GM13976 (cell line): ENCODE measurements at regions not wholly inside any gene's neighbourhood (a gene's known extent, or its start where the extent isn't known, plus 50 kb on each side); places are given as distances from the start of the nearest gene placed in this dataset.

ENCODE experiments used
- DNase-seq: peaks from one replicate; pipeline ENCODE4 v3.0.0; 2012; ENCODE audit warnings: low spot score
- in situ Hi-C: fragments of 300-500 bp; cut with MboI; formaldehyde crosslinking; loops from one replicate; pipeline ENCODE4 v1.12.0; 2022; ENCODE audit warnings: low sequenced_read_pairs, mixed read lengths, inconsistent platforms; ENCODE audit not compliant: unreplicated experiment
- TF ChIP-seq, protein P1 (sequence below): IDR thresholded peaks from 2 replicates; pipeline ENCODE4 v1.5.1; 2012; ENCODE audit warnings: borderline replicate concordance, mild to moderate bottlenecking; ENCODE audit not compliant: insufficient read depth; ENCODE audit errors: extremely low read depth, missing control alignments, control extremely low read depth

DNA sequence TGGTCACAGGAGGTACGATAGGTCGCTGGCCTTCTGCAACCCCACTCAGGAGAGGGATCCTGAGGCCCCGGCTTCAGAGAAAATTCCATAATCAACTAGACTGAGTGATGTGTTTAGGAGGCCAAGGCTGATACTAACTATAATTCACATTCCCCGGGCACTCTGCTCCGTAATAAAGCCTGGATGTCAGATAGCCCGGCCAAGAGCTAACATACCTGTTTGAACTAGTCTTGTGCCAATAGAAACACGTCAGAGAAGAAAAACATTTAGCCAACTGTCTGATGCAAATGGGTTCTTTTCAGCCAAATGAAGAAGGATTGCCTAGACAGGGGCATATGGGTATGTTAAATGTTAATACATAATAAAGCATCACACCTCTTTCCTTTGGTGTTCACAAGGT, 204.2 kb downstream of the TSHZ3 start:
- in situ Hi-C loops, result no loop called here
- TF ChIP-seq, protein P1, sequence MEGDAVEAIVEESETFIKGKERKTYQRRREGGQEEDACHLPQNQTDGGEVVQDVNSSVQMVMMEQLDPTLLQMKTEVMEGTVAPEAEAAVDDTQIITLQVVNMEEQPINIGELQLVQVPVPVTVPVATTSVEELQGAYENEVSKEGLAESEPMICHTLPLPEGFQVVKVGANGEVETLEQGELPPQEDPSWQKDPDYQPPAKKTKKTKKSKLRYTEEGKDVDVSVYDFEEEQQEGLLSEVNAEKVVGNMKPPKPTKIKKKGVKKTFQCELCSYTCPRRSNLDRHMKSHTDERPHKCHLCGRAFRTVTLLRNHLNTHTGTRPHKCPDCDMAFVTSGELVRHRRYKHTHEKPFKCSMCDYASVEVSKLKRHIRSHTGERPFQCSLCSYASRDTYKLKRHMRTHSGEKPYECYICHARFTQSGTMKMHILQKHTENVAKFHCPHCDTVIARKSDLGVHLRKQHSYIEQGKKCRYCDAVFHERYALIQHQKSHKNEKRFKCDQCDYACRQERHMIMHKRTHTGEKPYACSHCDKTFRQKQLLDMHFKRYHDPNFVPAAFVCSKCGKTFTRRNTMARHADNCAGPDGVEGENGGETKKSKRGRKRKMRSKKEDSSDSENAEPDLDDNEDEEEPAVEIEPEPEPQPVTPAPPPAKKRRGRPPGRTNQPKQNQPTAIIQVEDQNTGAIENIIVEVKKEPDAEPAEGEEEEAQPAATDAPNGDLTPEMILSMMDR, result no peak
- DNase-seq, result no peak

DNA sequence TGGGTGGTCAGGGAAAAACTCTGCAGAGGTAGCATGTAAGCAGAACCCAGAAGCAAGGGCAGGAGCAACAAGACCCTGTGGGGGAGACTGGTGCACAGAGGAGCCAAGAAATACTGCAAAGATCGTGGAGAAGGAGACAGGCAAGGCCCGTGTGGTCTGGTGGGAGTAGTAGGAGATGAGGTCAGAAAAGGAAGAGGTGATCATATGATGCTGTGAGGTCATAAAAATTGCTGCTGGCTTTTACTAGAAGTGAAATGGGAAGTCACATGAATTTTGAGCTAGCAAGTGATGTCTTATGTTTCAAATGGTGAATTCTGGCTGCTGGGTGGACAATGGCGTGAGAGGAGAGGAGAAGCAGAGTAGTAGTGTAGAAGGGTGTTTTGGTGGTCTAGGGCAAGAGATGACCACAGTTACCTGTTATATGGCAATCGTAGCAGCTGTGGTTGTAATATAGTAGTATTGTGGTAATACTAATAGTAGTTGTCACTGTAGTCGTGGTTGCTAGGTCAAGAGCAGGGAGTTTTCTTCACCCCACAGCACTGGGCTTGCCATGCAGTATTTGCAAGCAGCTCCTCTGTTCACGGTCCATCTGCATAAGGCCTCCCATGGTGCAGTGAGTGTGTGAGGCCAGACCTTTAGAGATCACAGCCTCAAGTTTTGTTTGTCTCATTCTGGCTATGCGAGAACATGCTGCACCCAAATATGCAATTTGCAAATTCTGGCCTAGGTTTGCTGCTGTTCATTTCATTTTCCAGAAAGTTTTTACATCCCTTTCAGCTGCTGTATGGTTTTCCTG, 205.0 kb downstream of the TSHZ3 start:
- TF ChIP-seq, protein P1, result no peak
- in situ Hi-C loops, result no loop called here
- DNase-seq, result no peak

DNA sequence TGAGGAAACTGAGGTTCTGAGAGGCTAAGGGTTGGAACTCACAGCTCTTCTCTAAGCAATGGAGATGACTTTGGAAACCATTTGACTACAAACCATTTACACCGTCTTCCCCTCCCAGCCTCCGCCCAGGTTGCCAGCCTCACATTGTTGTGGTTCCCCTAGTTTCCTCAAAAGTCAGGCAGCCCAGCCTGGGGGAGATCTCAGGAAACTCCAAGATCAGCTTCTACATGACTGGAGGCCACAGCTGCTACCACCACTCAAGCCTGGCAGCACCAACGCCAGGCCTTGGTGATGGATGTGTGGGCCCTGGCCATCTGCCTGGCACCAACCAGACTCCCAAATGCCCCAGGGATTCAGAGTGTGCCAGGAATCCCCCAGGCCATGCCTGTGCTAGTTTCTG, 207.9 kb downstream of the TSHZ3 start:
- TF ChIP-seq, protein P1, result no peak
- in situ Hi-C loops, result no loop called here
- DNase-seq, result no peak

- TF ChIP-seq, protein P1, result no peak
- DNase-seq, result no peak
- in situ Hi-C loops, result no loop called here
Measured at GRCh38 chr19:31140717-31141116, 208.5 kb downstream of the TSHZ3 start.

GRCh38 chr19:31139871-31140505, 209.2 kb downstream of the TSHZ3 start:
- DNase-seq, result no peak
- in situ Hi-C loops, result no loop called here
- TF ChIP-seq, protein P1, result no peak

DNA sequence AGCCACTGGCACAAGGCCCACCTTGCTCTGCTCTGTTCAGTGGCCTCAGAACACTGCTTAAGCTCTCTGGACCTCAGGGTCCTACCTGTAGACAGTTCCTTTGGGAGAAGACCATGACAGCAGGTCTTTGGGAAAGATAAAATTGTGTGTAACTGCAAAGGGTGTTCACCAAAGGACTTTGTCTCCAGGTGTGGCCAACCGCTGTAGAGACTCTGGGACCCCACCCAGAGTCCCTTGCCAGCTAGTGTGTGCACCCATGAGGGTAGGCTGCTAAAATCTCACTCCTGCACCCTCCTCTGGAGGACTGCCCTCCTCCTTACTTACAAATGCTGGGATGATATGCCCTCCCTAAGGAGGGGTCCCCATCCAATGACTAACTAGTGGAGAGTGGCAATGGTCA, 211.2 kb downstream of the TSHZ3 start:
- DNase-seq, result no peak
- in situ Hi-C loops, result no loop called here
- TF ChIP-seq, protein P1, result no peak
